Endothelial cell of umbilical vein (primary cell): ENCODE measurements at regions not wholly inside any gene's neighbourhood (a gene's known extent, or its start where the extent isn't known, plus 50 kb on each side); places are given as distances from the start of the nearest gene placed in this dataset.

Experiments used
- BruUV-seq: library from RNA; stranded (reverse); fragments of 400-500 nt; replicated peaks from 2 replicates; lab custom pipeline; 2021; lab: Mats Ljungman, UMichigan
- CTCF ChIA-PET: fragments of 300-600, 350-600 bp; sonication (Branson Sonifier 250); formaldehyde crosslinking; loops from one replicate; lab custom pipeline; 2021; ENCODE audit warnings: antibody characterized with exemption, inconsistent platforms; lab: Charles Lee
- POLR2A ChIA-PET: fragments of 300-600, 350-600 bp; sonication (Branson Sonifier 250); formaldehyde crosslinking; loops from one replicate; lab custom pipeline; 2021; ENCODE audit warnings: antibody characterized with exemption, inconsistent platforms; lab: Charles Lee
- DNase-seq: peaks from one replicate; pipeline ENCODE4 v3.0.0-alpha.2; 2011; ENCODE audit warnings: low read depth, low spot score
- FAIRE-seq: peaks from 2 replicates; lab custom pipeline; 2011; peaks lifted over from hg19 to GRCh38; lab: Jason Lieb, UNC
- H2AFZ ChIP-seq: 2 replicates; pipeline ENCODE4 v1.6.0; 2012; ENCODE audit warnings: low read depth, low read length, control low read depth, inconsistent platforms
- H3K27ac ChIP-seq: 2 replicates; pipeline ENCODE4 v1.5.1; 2011; ENCODE audit warnings: low read depth, mild to moderate bottlenecking, control low read depth, low read length, moderate library complexity; ENCODE audit not compliant: insufficient read depth
- H3K27me3 ChIP-seq, 2 experiments: 2 replicates each; pipeline versions ENCODE4 v1.6.0 to v1.6.1; 2011; ENCODE audit warnings: low read length in 2 of 2, mixed read lengths in 1 of 2; ENCODE audit not compliant: control insufficient read depth in 2 of 2, insufficient read depth in 2 of 2
- H3K36me3 ChIP-seq, 2 experiments: 2 replicates in 1 of 2; 3 replicates in 1 of 2; pipeline ENCODE4 v1.5.1; 2011; ENCODE audit warnings: low read length in 2 of 2, mild to moderate bottlenecking in 1 of 2, moderate library complexity in 1 of 2; ENCODE audit not compliant: control insufficient read depth in 2 of 2, insufficient read depth in 2 of 2; ENCODE audit errors: extremely low read depth in 1 of 2
- H3K4me1 ChIP-seq: 3 replicates; pipeline ENCODE4 v1.5.1; 2011; ENCODE audit warnings: mild to moderate bottlenecking, low read length; ENCODE audit not compliant: control insufficient read depth, insufficient read depth; ENCODE audit errors: extremely low read depth
- H3K4me2 ChIP-seq: 2 replicates; pipeline ENCODE4 v1.6.1; 2011; ENCODE audit warnings: low read length, control low read depth, mixed read lengths; ENCODE audit not compliant: insufficient read depth
- H3K4me3 ChIP-seq, 3 experiments: fragments of 200-600 bp in 1 of 3; sonication (generic), shearing (Covaris generic) in 1 of 3; replicated peaks in 1 of 3; 2 replicates each; pipeline ENCODE4 v1.5.1; 2011 to 2016; ENCODE audit warnings: control low read depth in 3 of 3, low read length in 3 of 3, mild to moderate bottlenecking in 2 of 3, inconsistent platforms in 1 of 3, low read depth in 1 of 3, moderate library complexity in 1 of 3; ENCODE audit not compliant: insufficient read depth in 1 of 3
- H3K79me2 ChIP-seq: 2 replicates; pipeline ENCODE4 v1.6.0; 2012; ENCODE audit warnings: low read length, inconsistent platforms; ENCODE audit not compliant: control insufficient read depth, insufficient read depth
- H3K9ac ChIP-seq: replicated peaks from 2 replicates; pipeline ENCODE3; 2011; ENCODE audit warnings: low read length, control low read depth; ENCODE audit not compliant: insufficient read depth; ENCODE audit errors: extremely low read depth
- H3K9me1 ChIP-seq: replicated peaks from 3 replicates; pipeline ENCODE4 v1.6.0; 2011; ENCODE audit warnings: mild to moderate bottlenecking, low read length; ENCODE audit not compliant: control insufficient read depth, insufficient read depth; ENCODE audit errors: extremely low read depth
- H3K9me3 ChIP-seq: replicated peaks from 2 replicates; pipeline ENCODE4 v1.5.1; 2012; ENCODE audit warnings: low read length, inconsistent platforms; ENCODE audit not compliant: control insufficient read depth, insufficient read depth
- H4K20me1 ChIP-seq: replicated peaks from 2 replicates; pipeline ENCODE3; 2011; ENCODE audit warnings: mild to moderate bottlenecking, low read length; ENCODE audit not compliant: control insufficient read depth, insufficient read depth; ENCODE audit errors: extremely low read depth
- CTCF ChIP-seq, 2 donors: IDR thresholded peaks; 1 replicate in 1 of 2; 2 replicates in 1 of 2; pipeline ENCODE4 v1.5.1; 2011; ENCODE audit warnings: low read length in 2 of 2, mild to moderate bottlenecking in 2 of 2, moderate library complexity in 2 of 2, control low read depth in 1 of 2, inconsistent platforms in 1 of 2, low read depth in 1 of 2; ENCODE audit not compliant: insufficient read depth in 1 of 2; ENCODE audit errors: extremely low read depth in 1 of 2
- FOS ChIP-seq: IDR thresholded peaks from 2 replicates; pipeline ENCODE4 v1.6.1; 2011; ENCODE audit warnings: mild to moderate bottlenecking, low read length, moderate library complexity, borderline replicate concordance; ENCODE audit not compliant: insufficient read depth
- GATA2 ChIP-seq: IDR thresholded peaks from 2 replicates; pipeline ENCODE4 v1.7.0; 2011; ENCODE audit warnings: low read depth, mild to moderate bottlenecking, moderate library complexity, mixed read lengths, low read length; ENCODE audit not compliant: insufficient read length, insufficient read depth
- JUN ChIP-seq: IDR thresholded peaks from 2 replicates; pipeline ENCODE4 v1.6.1; 2011; ENCODE audit warnings: borderline replicate concordance, low read depth; ENCODE audit not compliant: insufficient read length, insufficient read depth
- MYC ChIP-seq: IDR thresholded peaks from one replicate; pipeline ENCODE4 v1.6.1; 2011; ENCODE audit warnings: mild to moderate bottlenecking, low read depth, low read length
- POLR2A ChIP-seq: IDR thresholded peaks from 2 replicates; pipeline ENCODE4 v1.6.1; 2012; ENCODE audit warnings: low read depth, mild to moderate bottlenecking, control low read depth, low read length
- POLR2AphosphoS5 ChIP-seq: IDR thresholded peaks from 2 replicates; pipeline ENCODE4 v1.6.1; 2012; ENCODE audit warnings: low read depth, mild to moderate bottlenecking, control low read depth, low read length, moderate library complexity; ENCODE audit not compliant: insufficient read depth
- dilution Hi-C: fragments of 300-500 bp; cut with MboI; formaldehyde crosslinking; loops from one replicate; pipeline ENCODE4 v1.15.0; 2019; ENCODE audit warnings: low sequenced_read_pairs; ENCODE audit not compliant: extremely low pct_ligation_motif_present
- intact Hi-C: fragments of 100-400 bp; cut with micrococcal nuclease; formaldehyde crosslinking; loops from one replicate; pipeline ENCODE4 v1.10.0; 2022

GRCh38 chr13:91132786-91133185 lies 214.7 kb upstream of the MIR17HG start:
- Histone ChIP-seq H3K27ac (no peak overlapping the region), H3K4me2 (no peak overlapping the region), H3K4me1 (no peaks in the 10 kb centered on the region), H2AFZ (no peak overlapping the region), H3K9ac (no peak overlapping the region), H4K20me1 (no peaks in the 10 kb centered on the region), H3K9me1 (no peaks in the 10 kb centered on the region), H3K79me2 (no peaks in the 10 kb centered on the region), H3K36me3 (no peaks in the 10 kb centered on the region), H3K4me3 (no peak overlapping the region), H3K27me3 (peaks cover 0 to 2% of the 10 kb centered on the region in 2 experiments), H3K9me3 (no peaks in the 10 kb centered on the region)
- no peak for FAIRE-seq
- peak; percentile 42 for DNase-seq
- BruUV-seq, result no TSS peak
- TF ChIP-seq GATA2 (no peak), FOS (no peak), POLR2AphosphoS5 (no peak), MYC (no peak), CTCF (IDR thresholded peaks at IDR 0.05; ENCODE audit: extremely low read depth in 1 of 2, insufficient read depth in 1 of 2, low read depth in 1 of 2, low read length in 2 of 2) (no peak), JUN (no peak), POLR2A (no peak)
- dilution Hi-C loops, result no loop called here
- ChIA-PET POLR2A (no interaction called here), CTCF (no interaction called here)
- intact Hi-C loops, result no loop called here
